ENCODE measurements at regions not wholly inside any gene's neighbourhood (a gene's known extent, or its start where the extent isn't known, plus 50 kb on each side); places are given as distances from the start of the nearest gene placed in this dataset.
"Not testable (repeated sequence)": the region's sequence is repeated elsewhere in the genome, so short reads cannot be mapped to it uniquely, and the experiment has no call there.

DNA sequence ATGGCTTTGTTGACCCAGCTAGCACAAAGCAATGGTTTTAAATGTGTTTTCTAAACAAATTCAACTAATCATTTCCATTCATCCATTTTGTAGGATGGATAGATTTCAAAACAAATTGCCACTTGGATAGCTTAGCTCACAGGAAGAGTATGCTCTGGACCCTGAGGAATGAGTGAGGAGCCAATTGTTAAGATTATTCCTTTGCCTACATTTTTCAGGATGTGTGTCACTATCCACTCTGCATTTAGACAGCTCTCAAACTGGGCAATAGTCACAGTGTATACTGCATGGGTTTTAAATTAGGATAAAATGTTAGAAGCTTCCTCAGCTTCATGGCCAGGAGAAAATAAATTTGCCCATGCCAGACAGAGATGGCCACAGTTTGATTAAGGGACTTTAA is 605.6 kb upstream of the TEX47 start:
- no peak for DNase-seq

DNA sequence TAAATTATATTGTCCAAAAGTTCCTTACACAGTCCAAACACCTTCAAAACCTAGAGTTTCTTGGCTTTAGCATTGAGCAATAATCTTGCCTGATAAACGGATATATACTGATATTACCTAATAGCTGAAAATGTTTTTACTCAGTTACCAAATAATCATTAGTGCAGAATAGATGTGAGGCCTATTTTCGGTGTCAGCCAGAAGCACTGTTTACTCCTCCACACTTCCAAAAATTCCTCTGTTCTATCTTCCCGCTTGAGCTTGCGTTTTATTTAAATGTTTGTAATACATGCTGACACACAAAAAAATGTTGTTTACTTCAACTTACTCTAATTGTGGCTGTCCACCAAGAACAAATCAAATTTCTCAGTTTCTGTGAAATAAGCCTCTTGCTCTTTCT is 606.2 kb upstream of the TEX47 start:
- DNase-seq = no peak

DNA sequence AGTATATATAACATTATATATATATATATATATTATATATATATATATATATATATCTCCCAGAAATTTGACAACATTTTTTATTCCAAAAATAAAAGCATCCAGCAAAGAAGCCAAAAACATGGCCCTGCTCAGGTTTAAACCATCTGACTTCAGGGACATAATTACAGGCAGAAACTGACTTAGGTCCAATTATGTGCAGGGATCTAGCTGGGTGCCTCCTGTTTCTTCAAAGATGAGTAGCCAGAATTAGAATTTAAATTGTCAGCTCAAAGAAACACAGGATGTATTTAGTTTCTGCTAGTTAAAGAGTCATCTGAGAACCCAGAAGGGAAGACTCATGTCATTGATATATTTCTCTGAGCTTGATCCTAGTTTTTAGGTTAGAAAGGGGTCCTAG is 656.4 kb upstream of the TEX47 start:
- no peak for DNase-seq

- no peak for DNase-seq
These were observed 661.0 kb upstream of the TEX47 start for GRCh38 chr7:89456556-89456955.

- no peak for DNase-seq
These were observed 662.6 kb upstream of the TEX47 start for GRCh38 chr7:89458114-89458513.

DNA sequence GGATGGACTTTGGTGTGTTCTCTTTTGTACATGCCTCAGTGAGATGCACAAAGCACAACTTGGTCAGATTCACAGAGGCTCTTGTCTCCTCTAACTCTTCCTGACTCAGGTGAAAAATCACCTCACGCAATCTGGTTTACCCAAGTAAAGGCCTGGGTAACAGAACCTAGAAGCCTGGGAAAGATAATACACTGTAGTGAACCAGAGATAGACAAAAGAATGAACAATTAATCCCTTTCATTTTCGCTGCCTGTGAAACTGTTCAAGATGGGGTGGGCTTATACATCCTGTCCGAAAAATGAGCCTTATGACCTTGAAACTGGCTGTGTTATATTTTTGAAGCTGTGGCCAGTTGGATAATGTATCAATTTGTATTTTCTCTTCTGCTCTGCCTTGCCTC is 678.9 kb upstream of the TEX47 start:
- DNase-seq = no peak

- DNase-seq = no peak
These were observed 676.3 kb upstream of the STEAP1 start for GRCh38 chr7:89477991-89478390.

DNA sequence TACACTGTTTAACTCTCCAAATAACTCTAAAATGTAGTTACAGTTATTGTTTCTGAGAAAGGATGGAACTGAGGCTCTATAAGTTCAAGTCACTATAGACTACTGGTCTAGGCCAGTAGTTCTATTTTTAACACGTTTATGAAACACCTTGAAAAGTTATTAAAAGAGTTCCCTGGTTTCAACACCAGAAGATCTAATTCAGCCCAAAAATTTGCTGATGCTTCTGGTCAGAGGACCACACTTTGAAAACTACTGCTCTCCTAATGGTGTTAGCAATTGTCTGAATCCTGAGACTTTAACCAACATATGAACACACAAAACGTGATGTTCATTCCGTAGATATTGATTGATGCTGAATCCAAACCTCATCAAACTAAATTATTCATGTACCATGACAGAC is 658.6 kb upstream of the STEAP1 start:
- DNase-seq = no peak

DNA sequence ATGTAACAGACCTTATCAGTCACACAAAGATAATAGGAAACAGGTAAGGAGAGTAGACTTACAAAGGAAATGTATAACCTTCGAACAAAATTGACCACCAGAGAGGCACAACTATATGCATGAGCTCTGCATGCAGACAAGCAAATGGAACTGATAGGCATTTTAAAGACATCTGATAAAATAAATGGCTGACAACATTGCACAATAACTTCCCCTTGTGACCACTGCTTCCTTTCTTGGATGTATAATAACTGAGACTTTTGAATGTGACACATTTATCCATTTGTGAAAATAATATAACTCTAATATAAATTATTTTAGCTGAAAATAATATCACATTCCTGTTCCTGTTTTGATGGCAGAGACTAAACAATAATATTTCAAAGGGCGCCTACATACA is 654.2 kb upstream of the STEAP1 start:
- DNase-seq = no peak

GRCh38 chr7:89503281-89503680 is 651.0 kb upstream of the STEAP1 start:
- DNase-seq = no peak

DNA sequence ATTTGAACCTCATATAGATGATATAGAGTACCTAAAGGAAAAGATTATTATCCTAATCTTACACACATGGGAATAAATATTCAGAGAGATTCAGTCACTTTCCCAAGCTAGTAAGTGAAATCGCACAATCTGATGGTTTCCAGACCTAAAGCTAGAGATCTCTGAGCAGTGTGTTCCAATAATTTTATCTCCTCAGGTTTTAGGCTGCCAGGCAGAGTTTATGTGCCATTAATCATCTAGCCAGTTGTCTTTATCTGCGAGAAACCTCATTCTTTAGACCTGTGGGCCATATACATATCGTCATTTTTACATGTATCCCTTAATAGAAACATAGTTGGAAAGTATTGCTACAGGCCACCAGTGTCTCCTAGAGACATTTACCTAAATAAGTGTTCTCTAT is 647.2 kb upstream of the STEAP1 start:
- no peak for DNase-seq

DNA sequence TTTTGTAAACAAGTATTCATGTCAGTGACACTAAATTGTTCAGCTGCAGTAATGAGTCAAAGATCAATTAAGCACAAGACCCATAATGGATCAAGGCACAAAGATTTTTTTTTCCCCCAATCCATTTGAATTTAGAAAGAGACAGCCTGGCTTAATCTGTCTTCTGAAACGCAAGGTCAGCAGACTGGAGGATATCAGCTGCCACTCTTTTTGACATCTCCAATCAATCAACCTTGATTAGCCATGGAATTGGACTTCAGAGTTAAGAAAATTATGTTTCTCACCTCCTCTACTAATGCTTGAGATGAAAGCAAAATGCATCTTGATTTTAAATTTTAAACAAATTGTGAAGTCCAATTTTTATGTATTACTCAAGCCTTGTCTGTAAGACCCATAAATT is 642.4 kb upstream of the STEAP1 start:
- no peak for DNase-seq

DNA sequence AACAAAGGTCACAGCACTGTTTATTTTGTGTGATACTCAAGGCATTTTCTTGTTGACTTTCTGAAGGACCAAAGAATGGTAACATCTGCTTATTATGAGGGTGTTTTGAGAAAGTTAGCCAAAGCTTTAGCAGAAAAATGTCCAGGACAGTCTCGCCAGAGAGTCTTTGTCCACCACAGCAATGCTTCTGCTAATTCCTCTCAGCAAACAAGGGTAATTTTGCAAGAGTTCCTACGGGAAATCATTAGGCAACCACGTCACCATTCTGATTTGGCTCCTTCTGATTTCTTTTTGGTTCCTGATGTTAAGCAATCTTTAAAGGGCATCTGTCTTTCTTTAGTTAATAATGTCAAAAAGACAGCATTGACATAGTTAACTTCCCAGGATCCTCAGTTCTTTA is 639.3 kb upstream of the STEAP1 start:
- no peak for DNase-seq

DNA sequence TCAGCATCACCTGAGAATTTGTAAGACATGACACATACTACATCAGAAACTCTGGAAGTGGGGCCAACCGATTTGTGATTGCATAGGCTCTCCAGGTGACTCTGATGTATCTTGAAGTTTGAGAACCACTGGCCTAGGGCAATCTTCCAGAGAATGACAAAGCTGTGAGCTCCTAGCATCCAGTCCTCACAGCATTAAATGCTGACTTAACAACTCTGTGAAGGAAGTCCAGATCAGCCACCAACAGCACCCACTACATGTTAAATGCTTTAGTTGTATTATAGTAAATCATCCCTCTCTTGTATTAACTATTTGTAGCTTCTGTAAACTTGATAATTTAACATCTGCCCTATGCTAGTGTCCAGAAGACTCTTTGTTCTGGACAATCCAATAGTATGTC is 636.5 kb upstream of the STEAP1 start:
- DNase-seq = no peak

- DNase-seq = no peak
These were observed 604.5 kb upstream of the STEAP1 start for GRCh38 chr7:89549768-89550167.

- no peak for DNase-seq
These were observed 600.1 kb upstream of the STEAP1 start for GRCh38 chr7:89554209-89554608.

DNA sequence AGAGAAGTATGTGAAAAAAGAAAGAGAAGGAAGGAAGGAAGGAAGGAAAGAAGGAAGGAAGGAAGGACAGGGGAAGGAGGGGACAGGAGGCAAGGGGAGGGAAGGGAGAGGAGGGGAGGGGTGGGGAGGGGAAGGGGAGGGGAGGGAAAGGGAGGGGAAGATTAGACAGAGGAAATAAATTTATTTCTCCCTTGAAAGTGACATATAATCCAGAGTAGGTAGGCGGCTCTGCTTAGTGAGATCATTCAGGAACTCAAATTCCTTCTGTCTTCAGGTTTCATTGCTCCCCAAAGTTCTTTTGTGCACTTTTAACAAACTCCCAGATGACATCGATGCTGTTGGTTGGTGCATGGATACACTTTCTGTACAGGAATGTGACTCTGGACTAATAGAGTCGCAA is 594.7 kb upstream of the STEAP1 start:
- DNase-seq = no peak

- DNase-seq = no peak
These were observed 590.7 kb upstream of the STEAP1 start for GRCh38 chr7:89563597-89563996.

- DNase-seq = no peak
These were observed 569.4 kb upstream of the STEAP1 start for GRCh38 chr7:89584896-89585295.

DNA sequence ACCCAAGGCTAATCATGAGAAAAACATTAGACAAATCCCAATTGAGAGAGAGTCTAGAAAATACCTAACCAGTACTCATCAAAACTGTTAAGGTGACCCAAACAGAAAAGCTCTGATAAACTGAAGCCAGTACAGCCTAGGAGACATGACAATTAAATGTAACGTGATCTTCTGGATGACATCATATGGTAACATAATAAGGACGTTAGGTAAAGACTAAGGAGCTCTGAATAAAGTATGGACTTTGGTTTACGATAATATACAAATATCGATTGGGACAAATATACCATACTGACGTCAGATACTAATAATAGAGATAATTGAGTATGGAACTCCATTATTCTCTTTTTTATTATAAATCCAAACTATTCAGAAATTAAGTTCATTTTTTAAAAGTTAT is 561.1 kb upstream of the STEAP1 start:
- DNase-seq = no peak

GRCh38 chr7:89602984-89603383 is 551.3 kb upstream of the STEAP1 start:
- no peak for DNase-seq

DNA sequence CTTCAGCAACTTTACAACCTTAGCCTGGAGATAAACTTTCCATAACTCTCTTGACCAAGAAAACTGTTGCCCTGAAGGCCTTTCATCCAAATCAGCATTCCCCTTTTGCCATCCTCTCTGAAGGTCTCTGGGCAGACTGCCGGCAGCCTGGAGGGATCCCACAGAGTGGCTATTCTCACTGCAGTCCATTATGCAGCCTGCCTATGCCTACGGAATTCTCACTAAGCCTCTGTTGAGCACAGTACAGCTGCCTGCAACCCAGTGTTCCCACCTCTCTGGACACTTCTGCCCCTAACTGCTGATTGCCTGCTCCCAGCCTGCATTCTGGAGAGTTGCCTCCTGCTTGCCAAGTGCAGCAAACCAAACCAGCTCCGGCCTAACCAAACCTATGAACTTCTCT is 548.9 kb upstream of the STEAP1 start:
- DNase-seq = no peak

GRCh38 chr7:89606511-89606910 is 547.8 kb upstream of the STEAP1 start:
- DNase-seq = no peak

- DNase-seq = no peak
These were observed 546.5 kb upstream of the STEAP1 start for GRCh38 chr7:89607792-89608191.

DNA sequence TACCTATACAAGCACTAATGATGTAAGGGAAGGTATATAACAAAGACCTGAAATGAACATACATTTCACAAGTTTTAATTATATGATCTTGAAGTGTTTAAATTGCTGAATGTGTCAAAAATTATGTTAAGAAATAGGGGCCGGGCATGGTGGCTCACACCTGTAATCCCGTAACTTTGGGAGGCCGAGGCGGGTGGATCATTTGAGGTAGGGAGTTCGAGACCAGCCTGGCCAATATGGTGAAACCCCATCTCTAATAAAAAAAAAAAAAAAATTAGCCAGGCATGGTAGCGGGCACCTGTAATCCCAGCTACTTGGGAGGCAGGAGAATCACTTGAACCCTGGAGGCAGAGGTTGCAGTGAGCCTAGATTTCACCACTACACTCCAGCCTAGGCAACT is 537.4 kb upstream of the STEAP1 start:
- DNase-seq = not testable (repeated sequence)

DNA sequence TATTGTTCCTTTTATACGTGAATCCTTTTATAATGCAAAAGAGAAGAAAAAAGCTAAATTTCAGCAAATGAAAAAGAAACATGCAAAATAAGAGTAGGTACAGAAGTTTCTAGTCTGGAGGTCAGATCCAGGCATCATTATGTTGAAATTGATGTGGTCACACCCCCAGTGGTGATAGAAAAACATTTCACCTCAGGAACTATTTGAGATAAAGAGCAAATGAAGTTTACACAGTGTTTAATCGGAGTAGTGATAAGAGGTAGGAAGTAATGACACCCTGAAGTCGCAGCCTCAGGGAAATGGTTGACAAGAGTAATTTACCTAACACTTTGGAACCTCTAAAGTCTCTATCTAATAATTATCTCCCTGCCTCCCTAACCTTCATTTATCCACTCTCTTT is 536.0 kb upstream of the STEAP1 start:
- DNase-seq = no peak
